Activated CD8-positive, alpha-beta T cell treated with anti-CD3 and anti-CD28 coated beads, Interleukin-2, amount 10 ng/mL, durations not matched to agents 7 days and 5 days (primary cell): ENCODE measurements at regions not wholly inside any gene's neighbourhood (a gene's known extent, or its start where the extent isn't known, plus 50 kb on each side); places are given as distances from the start of the nearest gene placed in this dataset.

Experiments used
- ATAC-seq: fragments of 150-1000 bp; cut with Tn5 transposase; one replicate; pipeline ENCODE4 v1.10.0; 2021; ENCODE audit warnings: moderate library complexity
- CTCF ChIA-PET: fragments of 350-600 bp; sonication (Branson Sonifier 250); formaldehyde crosslinking; loops from one replicate; lab custom pipeline; 2021; ENCODE audit warnings: antibody characterized with exemption; lab: Charles Lee
- POLR2A ChIA-PET: fragments of 350-600 bp; sonication (Branson Sonifier 250); formaldehyde crosslinking; loops from one replicate; lab custom pipeline; 2021; ENCODE audit warnings: antibody characterized with exemption; lab: Charles Lee
- DNase-seq: peaks from one replicate; pipeline ENCODE4 v3.0.0-alpha.2; 2020
- H3K27ac Mint-ChIP-seq: one replicate; pipeline ENCODE4 v1.8.0; 2021; ENCODE audit warnings: mild to moderate bottlenecking, mixed read lengths
- H3K27me3 Mint-ChIP-seq: one replicate; pipeline ENCODE4 v1.8.0; 2021; ENCODE audit warnings: low read depth, mixed read lengths
- H3K36me3 Mint-ChIP-seq: one replicate; pipeline ENCODE4 v1.8.0; 2021; ENCODE audit warnings: low read depth, mixed read lengths
- H3K4me1 Mint-ChIP-seq: one replicate; pipeline ENCODE4 v1.8.0; 2021; ENCODE audit warnings: low read depth, mixed read lengths
- H3K4me3 Mint-ChIP-seq: one replicate; pipeline ENCODE4 v1.8.0; 2021; ENCODE audit warnings: mild to moderate bottlenecking, mixed read lengths
- H3K9me3 Mint-ChIP-seq: one replicate; pipeline ENCODE4 v1.8.0; 2022; ENCODE audit warnings: mixed read lengths; ENCODE audit not compliant: insufficient read depth

DNA sequence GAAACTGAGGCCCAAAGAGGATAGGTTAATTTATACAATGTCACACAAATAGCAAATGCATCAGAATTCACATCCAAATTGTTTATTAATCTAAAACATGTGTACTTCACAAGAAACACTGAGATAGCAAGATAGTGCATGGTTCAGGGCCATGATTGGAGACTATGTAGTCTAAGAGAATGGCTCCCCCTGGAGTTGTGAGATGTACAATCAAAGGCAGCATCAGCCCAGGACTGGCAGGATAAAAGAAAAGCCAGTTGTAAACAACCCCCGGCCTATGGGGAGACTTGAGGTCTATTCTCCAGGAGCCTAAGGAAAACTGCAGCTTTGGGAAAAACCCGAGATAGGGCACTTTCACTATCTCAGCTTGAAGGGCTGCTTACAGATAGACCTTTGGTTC is 511.0 kb downstream of the OMA1 start:
- no peaks in the 10 kb centered on the region for H3K4me1 Mint-ChIP-seq
- H3K27ac Mint-ChIP-seq = no peak overlapping the region
- ATAC-seq (no peak), DNase-seq (no peak)
- H3K36me3 Mint-ChIP-seq = no peaks in the 10 kb centered on the region
- ChIA-PET POLR2A (no interaction called here), CTCF (interaction anchor here (1.5 kb wide), 1 partner anchor 11 kb away, joined by 3 read pairs; no protein-coding TSS in a partner anchor)
- no peak overlapping the region for H3K4me3 Mint-ChIP-seq
- no peaks in the 10 kb centered on the region for H3K9me3 Mint-ChIP-seq
- H3K27me3 Mint-ChIP-seq = peaks cover 10% of the 10 kb centered on the region

DNA sequence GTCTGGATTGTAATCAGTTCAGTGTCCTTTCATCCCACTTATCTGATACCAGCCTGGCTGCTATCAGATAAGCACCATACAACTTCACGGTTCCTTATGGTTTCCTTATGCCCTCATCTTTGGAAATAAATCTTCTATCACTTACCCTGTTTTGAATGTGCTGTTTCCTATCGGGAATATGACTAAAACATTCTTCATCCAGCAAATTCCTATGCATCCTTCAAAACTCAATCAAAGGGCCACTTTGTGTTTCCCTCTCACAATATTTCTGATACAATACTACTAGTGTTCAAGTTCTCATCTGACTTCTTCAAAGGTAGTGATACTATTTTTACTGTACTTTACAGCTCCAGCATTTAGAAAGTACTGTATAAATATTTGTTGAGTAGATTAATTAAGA is 513.2 kb downstream of the OMA1 start:
- CTCF ChIA-PET = no interaction called here

DNA sequence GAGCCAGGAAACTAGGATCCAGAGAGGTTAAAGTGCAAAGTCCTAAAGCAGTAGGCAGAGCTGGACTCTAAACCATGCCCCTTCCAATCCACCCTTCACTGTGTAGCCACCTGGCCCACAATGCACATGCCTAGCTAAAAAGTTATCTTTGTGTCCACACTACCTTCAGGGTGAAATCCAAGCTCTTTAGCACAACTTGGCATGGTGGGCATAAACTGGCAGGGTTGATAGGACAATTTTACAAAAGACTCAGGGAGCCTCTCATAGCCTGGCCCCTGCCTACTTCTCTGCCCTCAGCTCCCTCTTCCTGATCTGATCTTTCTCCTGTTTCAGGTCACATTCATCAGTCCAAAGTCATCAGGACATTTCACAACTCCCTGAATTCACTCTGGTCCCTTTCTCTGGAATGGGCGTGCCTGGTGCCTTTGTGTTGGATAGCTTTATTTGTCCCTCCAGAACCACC is 513.9 kb downstream of the OMA1 start:
- no peaks in the 10 kb centered on the region for H3K36me3 Mint-ChIP-seq
- ChIA-PET CTCF (no interaction called here), POLR2A (no interaction called here)
- H3K9me3 Mint-ChIP-seq = no peaks in the 10 kb centered on the region
- H3K4me3 Mint-ChIP-seq = no peak overlapping the region
- no peak overlapping the region for H3K27ac Mint-ChIP-seq
- no peaks in the 10 kb centered on the region for H3K4me1 Mint-ChIP-seq
- ATAC-seq (no peak), DNase-seq (no peak)
- H3K27me3 Mint-ChIP-seq = peaks cover 12% of the 10 kb centered on the region

More for the DNA sequence above, 513.2 kb downstream of the OMA1 start:
- no peak overlapping the region for H3K4me3 Mint-ChIP-seq
- no peaks in the 10 kb centered on the region for H3K4me1 Mint-ChIP-seq
- no peak for ATAC-seq
- no peak overlapping the region for H3K27ac Mint-ChIP-seq
- no peaks in the 10 kb centered on the region for H3K36me3 Mint-ChIP-seq
- H3K9me3 Mint-ChIP-seq = no peaks in the 10 kb centered on the region
- POLR2A ChIA-PET = no interaction called here
- peaks cover 12% of the 10 kb centered on the region for H3K27me3 Mint-ChIP-seq
- DNase-seq = no peak

DNA sequence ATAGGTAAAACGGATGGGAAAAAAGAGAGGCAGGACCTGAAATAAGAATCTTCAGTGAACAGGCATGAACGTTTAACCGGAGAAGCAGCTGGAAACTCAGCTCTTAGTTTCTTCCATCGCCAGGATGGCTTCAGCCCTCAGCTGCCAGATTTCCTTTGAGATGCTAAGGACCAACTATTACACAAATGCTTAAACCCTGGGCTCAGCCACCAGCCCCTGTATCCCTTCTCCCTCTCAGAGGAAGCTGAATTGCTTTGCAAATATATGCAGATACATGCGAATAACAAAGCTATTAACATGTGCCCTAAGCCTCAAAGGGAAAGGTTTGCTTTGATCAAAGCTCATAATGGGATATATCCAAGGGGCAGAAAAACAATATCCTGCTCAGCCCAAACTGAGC is 515.1 kb downstream of the OMA1 start:
- DNase-seq = no peak
- H3K9me3 Mint-ChIP-seq = no peaks in the 10 kb centered on the region
- H3K27ac Mint-ChIP-seq = no peak overlapping the region
- no peaks in the 10 kb centered on the region for H3K4me1 Mint-ChIP-seq
- H3K36me3 Mint-ChIP-seq = no peaks in the 10 kb centered on the region
- H3K4me3 Mint-ChIP-seq = no peak overlapping the region
- ChIA-PET POLR2A (no interaction called here), CTCF (no interaction called here)
- H3K27me3 Mint-ChIP-seq = peaks cover 12% of the 10 kb centered on the region
- no peak for ATAC-seq

DNA sequence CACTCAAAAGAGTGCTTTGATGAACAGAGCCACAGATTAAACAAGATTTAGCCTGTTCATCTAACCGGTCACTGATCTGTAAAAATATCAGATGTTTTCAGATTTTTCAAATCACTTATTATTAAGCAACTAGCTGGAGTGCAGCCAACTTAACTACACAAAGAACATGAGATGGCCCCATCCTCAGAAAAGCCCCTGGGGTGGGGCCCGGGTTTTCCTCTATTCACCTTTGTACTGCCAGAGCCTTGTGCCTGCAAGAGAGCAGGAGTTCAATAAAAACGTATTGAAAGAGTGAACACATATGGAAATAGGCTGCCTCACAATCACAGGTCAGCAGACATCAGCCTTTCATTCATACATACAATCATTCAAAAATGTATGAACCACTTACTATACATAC is 516.1 kb downstream of the OMA1 start:
- Mint-ChIP-seq H3K4me3 (no peak overlapping the region), H3K27me3 (peaks cover 12% of the 10 kb centered on the region), H3K36me3 (no peaks in the 10 kb centered on the region), H3K4me1 (no peaks in the 10 kb centered on the region), H3K9me3 (no peaks in the 10 kb centered on the region), H3K27ac (no peak overlapping the region)
- CTCF ChIA-PET = no interaction called here
- DNase-seq (no peak), ATAC-seq (no peak)
- POLR2A ChIA-PET = no interaction called here

DNA sequence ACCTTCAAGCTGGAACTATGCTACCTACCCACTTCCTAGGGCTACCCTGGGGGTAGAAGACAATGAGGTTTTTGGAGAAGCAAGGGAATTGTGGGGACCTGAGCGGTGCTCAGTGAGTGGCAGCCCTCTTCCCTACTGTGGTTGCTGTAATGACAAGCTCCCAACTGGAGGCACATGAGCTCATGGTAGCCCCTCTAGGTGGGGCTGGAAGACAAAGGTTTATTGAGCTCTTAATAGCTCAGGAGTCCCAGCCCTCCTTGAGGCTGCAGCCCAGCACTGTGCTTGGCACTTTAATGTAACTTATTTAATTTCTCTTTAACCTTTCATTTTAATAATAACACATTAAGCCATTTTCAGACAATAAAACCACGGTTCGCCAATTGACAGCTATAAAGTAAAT is 528.9 kb downstream of the OMA1 start:
- CTCF ChIA-PET = no interaction called here

DNA sequence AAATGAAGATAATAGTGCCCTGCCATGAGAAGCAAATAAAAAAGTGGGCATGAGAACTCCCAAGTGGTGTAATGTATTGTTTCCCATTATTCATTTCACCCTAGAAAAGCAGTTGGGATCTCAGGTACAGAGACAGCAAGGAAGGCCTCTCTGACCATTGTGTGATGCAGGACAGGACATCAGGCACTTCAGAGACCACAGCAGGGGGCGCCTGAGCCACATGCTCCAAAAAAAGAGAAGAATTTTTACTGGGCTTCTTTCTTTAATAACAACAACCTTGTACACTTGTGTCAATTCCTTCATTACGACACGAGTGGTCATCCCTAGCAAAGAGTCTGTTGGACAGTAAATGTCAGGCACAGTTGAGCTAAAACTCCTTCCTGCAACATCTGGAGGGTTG is 533.3 kb downstream of the OMA1 start:
- ChIA-PET CTCF (interaction anchor here (0.6 kb wide), 1 partner anchor 409 kb away, joined by 3 read pairs; no protein-coding TSS in a partner anchor), POLR2A (no interaction called here)
- Mint-ChIP-seq H3K9me3 (no peaks in the 10 kb centered on the region), H3K4me3 (no peak overlapping the region), H3K27me3 (no peaks in the 10 kb centered on the region), H3K27ac (no peak overlapping the region), H3K4me1 (no peaks in the 10 kb centered on the region), H3K36me3 (no peaks in the 10 kb centered on the region)
- no peak for DNase-seq
- no peak for ATAC-seq

More for the DNA sequence above, 528.9 kb downstream of the OMA1 start:
- POLR2A ChIA-PET = no interaction called here
- H3K4me1 Mint-ChIP-seq = no peaks in the 10 kb centered on the region
- H3K4me3 Mint-ChIP-seq = no peak overlapping the region
- ATAC-seq = no peak
- H3K27ac Mint-ChIP-seq = no peak overlapping the region
- no peak for DNase-seq
- H3K36me3 Mint-ChIP-seq = no peaks in the 10 kb centered on the region
- no peaks in the 10 kb centered on the region for H3K9me3 Mint-ChIP-seq
- H3K27me3 Mint-ChIP-seq = no peaks in the 10 kb centered on the region

DNA sequence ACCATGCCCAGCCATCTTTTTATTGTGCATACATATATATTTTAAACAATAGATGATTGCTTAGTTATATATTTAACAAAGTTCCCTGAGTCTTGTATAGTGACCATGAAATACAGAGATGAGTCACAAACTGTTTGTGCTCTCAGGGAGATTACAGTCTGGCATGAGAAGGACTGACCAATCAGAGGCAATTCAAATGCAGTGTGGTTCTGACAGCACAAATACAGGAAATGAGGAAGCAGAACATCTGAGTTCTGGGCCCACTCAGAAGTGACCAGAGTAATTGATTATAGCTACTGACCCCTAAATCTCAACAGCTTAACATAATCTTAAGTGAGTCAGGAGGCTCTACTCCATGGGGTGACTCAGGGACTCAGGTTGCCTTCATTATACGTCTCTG is 534.5 kb downstream of the OMA1 start:
- ChIA-PET POLR2A (no interaction called here), CTCF (no interaction called here)
- no peak for ATAC-seq
- Mint-ChIP-seq H3K9me3 (no peaks in the 10 kb centered on the region), H3K4me1 (no peaks in the 10 kb centered on the region), H3K4me3 (no peak overlapping the region), H3K36me3 (no peaks in the 10 kb centered on the region), H3K27me3 (no peaks in the 10 kb centered on the region), H3K27ac (no peak overlapping the region)
- DNase-seq = no peak

DNA sequence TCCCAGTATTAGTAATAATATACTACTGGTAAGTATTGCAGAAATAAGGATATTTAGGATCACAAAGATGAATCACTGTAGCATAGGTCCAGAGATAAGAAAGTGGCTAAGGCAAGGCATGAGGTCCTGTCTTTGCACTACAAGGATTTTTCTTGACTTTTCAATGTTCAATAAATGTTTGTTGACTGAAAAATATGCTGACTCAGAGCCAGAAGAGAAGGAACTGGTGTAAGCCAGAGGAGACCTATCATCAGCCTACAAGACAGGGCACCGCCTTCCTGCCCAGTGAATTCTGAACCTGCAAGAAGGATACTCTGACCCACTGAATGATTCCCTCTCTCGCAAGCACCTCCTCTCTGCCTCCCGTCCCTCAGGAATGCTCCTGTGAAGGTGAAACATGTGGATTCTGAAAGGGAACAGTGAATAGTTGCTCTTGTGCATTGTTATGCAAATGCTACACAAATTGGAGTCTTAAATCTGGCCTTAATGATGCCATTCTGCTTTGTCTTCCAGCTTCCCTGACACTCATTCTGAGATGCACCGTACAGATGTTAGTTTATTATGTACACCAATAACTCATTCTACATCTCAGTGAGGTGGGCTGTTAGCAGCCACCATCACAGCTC is 540.0 kb downstream of the OMA1 start:
- Mint-ChIP-seq H3K36me3 (no peaks in the 10 kb centered on the region), H3K27me3 (no peaks in the 10 kb centered on the region), H3K27ac (no peak overlapping the region), H3K9me3 (no peaks in the 10 kb centered on the region), H3K4me3 (no peak overlapping the region), H3K4me1 (no peaks in the 10 kb centered on the region)
- ChIA-PET CTCF (no interaction called here), POLR2A (no interaction called here)
- ATAC-seq (no peak), DNase-seq (no peak)

DNA sequence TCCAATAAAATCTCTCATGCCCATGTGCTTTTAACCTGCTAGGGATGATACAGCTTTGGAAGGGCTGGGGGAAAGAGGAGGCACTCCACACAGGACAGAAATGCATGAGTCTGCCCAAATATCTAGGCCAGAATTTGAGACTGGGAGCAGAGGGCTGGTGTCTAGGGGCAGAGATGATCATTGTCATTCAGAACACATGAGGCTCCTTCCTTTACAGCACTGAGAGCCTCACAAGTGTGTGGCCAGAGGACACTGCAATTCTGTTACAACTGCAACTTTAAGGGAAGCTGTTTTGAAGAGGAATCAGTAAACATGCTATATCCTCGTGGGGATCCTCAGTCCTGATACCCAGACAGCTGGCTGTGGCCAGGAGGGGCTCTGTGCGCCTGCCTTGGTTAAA is 541.3 kb downstream of the OMA1 start:
- ATAC-seq (no peak), DNase-seq (no peak)
- no peaks in the 10 kb centered on the region for H3K36me3 Mint-ChIP-seq
- CTCF ChIA-PET = no interaction called here
- H3K27me3 Mint-ChIP-seq = no peaks in the 10 kb centered on the region
- H3K4me1 Mint-ChIP-seq = no peaks in the 10 kb centered on the region
- no peak overlapping the region for H3K4me3 Mint-ChIP-seq
- POLR2A ChIA-PET = no interaction called here
- no peaks in the 10 kb centered on the region for H3K9me3 Mint-ChIP-seq
- no peak overlapping the region for H3K27ac Mint-ChIP-seq

DNA sequence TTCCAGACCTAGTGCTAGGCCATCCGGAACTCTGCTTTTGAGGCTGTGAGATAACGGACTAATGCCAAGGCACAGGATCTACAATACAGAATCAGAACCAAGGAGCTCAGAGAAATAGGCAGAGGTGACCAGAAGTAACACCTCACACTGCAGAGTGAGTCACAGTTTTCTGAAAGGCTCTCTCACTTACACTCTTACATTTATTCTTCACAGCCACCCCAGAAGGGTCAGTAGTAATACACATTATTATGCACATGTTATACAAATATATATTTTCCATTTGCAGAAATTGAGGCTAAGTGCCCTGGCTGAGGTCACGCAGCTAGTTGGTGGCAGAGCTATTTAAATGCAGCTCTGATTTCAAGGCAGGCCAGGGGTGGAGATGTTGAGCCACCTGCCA is 542.5 kb downstream of the OMA1 start:
- no peak overlapping the region for H3K27ac Mint-ChIP-seq
- no peaks in the 10 kb centered on the region for H3K27me3 Mint-ChIP-seq
- no peaks in the 10 kb centered on the region for H3K36me3 Mint-ChIP-seq
- H3K4me1 Mint-ChIP-seq = no peaks in the 10 kb centered on the region
- ATAC-seq = no peak
- no peak overlapping the region for H3K4me3 Mint-ChIP-seq
- ChIA-PET POLR2A (no interaction called here), CTCF (no interaction called here)
- no peak for DNase-seq
- H3K9me3 Mint-ChIP-seq = no peaks in the 10 kb centered on the region

DNA sequence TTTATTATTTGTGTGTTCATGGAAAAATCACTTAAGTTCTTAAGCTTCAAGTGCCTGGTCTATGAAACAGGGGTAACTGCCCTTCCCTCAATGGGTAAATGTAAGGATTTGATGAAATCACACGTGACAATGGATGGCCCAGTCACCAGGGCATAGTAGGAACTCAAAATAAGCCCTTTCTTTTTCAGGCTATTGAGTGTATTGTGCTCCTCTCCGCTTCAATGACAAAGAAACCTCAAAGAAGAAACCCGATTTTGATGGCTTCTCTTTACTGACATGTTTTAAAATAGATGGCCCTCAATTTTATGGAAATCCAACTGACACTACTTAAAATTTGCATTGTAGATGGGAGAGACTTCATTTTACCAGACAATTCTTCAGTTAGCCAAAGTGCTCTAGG is 543.5 kb downstream of the OMA1 start:
- DNase-seq = no peak
- H3K9me3 Mint-ChIP-seq = no peaks in the 10 kb centered on the region
- ATAC-seq = no peak
- no peaks in the 10 kb centered on the region for H3K27me3 Mint-ChIP-seq
- H3K4me1 Mint-ChIP-seq = no peaks in the 10 kb centered on the region
- no peak overlapping the region for H3K27ac Mint-ChIP-seq
- no peaks in the 10 kb centered on the region for H3K36me3 Mint-ChIP-seq
- H3K4me3 Mint-ChIP-seq = no peak overlapping the region
- ChIA-PET CTCF (no interaction called here), POLR2A (no interaction called here)

DNA sequence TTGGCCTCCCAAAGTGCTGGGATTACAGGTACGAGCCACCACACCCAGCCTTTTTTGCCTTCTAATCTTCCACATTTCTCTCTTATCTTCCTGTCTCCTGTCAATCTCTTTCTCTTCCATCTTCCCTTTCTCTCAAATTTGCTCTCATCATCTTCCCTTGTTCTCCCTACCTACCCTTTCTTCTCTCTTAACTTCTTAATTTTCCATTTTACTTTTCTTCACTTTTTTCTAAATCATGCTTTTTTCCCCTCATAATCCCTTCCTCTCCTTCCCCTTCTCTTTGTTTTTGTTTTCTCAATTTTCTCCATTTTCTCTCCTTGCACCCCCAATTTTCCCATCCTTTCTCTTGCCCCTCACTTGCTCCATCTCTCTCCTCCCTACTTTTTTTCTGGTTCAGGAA is 545.7 kb downstream of the OMA1 start:
- Mint-ChIP-seq H3K27me3 (no peaks in the 10 kb centered on the region), H3K9me3 (no peaks in the 10 kb centered on the region), H3K36me3 (no peaks in the 10 kb centered on the region), H3K4me3 (no peak overlapping the region), H3K4me1 (no peaks in the 10 kb centered on the region), H3K27ac (no peak overlapping the region)
- POLR2A ChIA-PET = no interaction called here
- ATAC-seq (no peak), DNase-seq (no peak)
- CTCF ChIA-PET = no interaction called here
